PC-9 (cell line): ENCODE measurements at regions not wholly inside any gene's neighbourhood (a gene's known extent, or its start where the extent isn't known, plus 50 kb on each side); places are given as distances from the start of the nearest gene placed in this dataset.

Experiments
- BruUV-seq: library from RNA; stranded (reverse); fragments of 400-500 nt; replicated peaks from 2 replicates; lab custom pipeline; 2021; lab: Mats Ljungman, UMichigan
- CTCF ChIA-PET: fragments of 300-600 bp; sonication (Branson Sonifier 250); formaldehyde crosslinking; loops from one replicate; lab custom pipeline; 2022; ENCODE audit warnings: antibody characterized with exemption; lab: Charles Lee
- POLR2A ChIA-PET: fragments of 300-600 bp; sonication (Branson Sonifier 250); formaldehyde crosslinking; loops from one replicate; lab custom pipeline; 2022; ENCODE audit warnings: antibody characterized with exemption; ENCODE audit not compliant: unreplicated experiment; lab: Charles Lee
- DNase-seq, 2 experiments: peaks; one replicate each; pipeline versions ENCODE4 v3.0.0 to v3.0.0-alpha.2; 2015 to 2022; ENCODE audit warnings: mixed read lengths in 1 of 2
- H2AFZ ChIP-seq: fragments of 200-600 bp; sonication (generic); 2 replicates; pipeline ENCODE4 v1.8.1; 2017; ENCODE audit warnings: antibody characterized with exemption
- H3F3A ChIP-seq: fragments of 200-600 bp; sonication (generic); 2 replicates; pipeline ENCODE4 v1.8.1; 2017; ENCODE audit warnings: antibody characterized with exemption, mild to moderate bottlenecking, low read depth; ENCODE audit not compliant: insufficient read depth
- H3K27ac ChIP-seq: fragments of 200-600 bp; sonication (generic); 2 replicates; pipeline ENCODE4 v1.6.1; 2016; ENCODE audit warnings: mixed run types
- H3K27me3 ChIP-seq: fragments of 200-600 bp; sonication (generic); 2 replicates; pipeline ENCODE4 v1.6.1; 2016; ENCODE audit warnings: low read depth, mixed run types; ENCODE audit not compliant: insufficient read depth
- H3K36me3 ChIP-seq: fragments of 200-600 bp; sonication (generic); 2 replicates; pipeline ENCODE4 v1.6.1; 2016; ENCODE audit warnings: low read depth, mixed run types
- H3K4me1 ChIP-seq: fragments of 200-600 bp; sonication (generic); replicated peaks from 2 replicates; pipeline ENCODE4 v1.6.1; 2016; ENCODE audit warnings: mixed run types; ENCODE audit not compliant: insufficient read depth
- H3K4me2 ChIP-seq: fragments of 200-600 bp; sonication (generic); 2 replicates; pipeline ENCODE4 v1.6.1; 2017; ENCODE audit warnings: mixed run types
- H3K4me3 ChIP-seq: fragments of 200-600 bp; sonication (generic); 2 replicates; pipeline ENCODE4 v1.6.1; 2016; ENCODE audit warnings: mixed run types
- H3K79me2 ChIP-seq: fragments of 200-600 bp; sonication (generic); 2 replicates; pipeline ENCODE4 v1.6.1; 2017; ENCODE audit warnings: low read depth, mixed run types
- H3K9me2 ChIP-seq: fragments of 200-600 bp; sonication (generic); 2 replicates; pipeline ENCODE4 v1.8.1; 2017; ENCODE audit warnings: mild to moderate bottlenecking; ENCODE audit not compliant: insufficient read depth
- H3K9me3 ChIP-seq: fragments of 200-600 bp; sonication (generic); 2 replicates; pipeline ENCODE4 v1.8.1; 2016; ENCODE audit warnings: low read depth; ENCODE audit not compliant: insufficient read depth
- H4K20me1 ChIP-seq: fragments of 200-600 bp; sonication (generic); 2 replicates; pipeline ENCODE4 v1.8.1; 2017; ENCODE audit not compliant: insufficient read depth
- EZH2 ChIP-seq: fragments of 200-600 bp; sonication (generic); IDR thresholded peaks from 2 replicates; pipeline ENCODE4 v1.8.0; 2017; ENCODE audit warnings: antibody characterized with exemption, low read depth
- intact Hi-C: fragments of 100-400 bp; cut with micrococcal nuclease; formaldehyde crosslinking; loops from one replicate; pipeline ENCODE4 v1.10.0; 2022; ENCODE audit not compliant: unreplicated experiment
- TF ChIP-seq, protein P1 (sequence below): fragments of 200-600 bp; sonication (generic); conservative IDR thresholded peaks from 2 replicates; pipeline ENCODE4 v1.6.1; 2017; ENCODE audit warnings: mixed run types, antibody characterized with exemption, mild to moderate bottlenecking, moderate library complexity

DNA sequence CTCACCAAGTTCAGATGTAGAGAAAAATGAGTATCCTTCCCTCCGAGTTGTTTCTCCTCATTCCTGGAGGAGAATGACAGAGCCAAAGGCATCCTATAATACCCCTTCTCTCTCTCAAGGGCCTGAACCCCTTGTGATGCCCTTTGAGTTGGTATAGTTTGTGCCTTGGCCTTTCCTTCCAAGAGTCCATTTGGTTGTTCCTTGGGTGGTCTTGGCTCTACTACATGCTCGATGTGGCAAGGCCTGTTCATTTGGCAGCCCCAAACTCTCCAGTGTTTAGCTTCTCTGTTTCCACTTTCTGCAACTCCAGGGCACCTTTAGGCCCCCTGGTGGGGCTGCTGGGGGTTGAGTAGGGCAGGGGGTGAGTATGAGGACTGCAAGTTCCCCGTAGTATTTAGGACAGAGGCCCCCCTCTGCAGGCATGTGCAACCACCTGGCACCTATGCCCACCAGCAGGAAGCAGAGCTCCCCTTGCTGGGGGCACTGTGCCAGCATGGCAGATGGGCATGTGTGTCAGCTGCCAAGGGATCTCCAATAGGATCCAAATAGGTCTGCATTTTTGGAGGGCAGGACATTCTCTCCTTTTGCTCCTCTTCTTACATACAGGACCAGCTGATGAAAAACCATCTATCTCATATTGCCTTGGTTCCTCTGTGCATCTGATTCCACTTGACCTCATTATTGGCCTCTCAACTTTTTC is 217.2 kb upstream of the CADM1 start:
- H3K9me2 ChIP-seq = no peaks in the 10 kb centered on the region
- no peaks in the 10 kb centered on the region for H3K36me3 ChIP-seq
- TF ChIP-seq, protein P1, sequence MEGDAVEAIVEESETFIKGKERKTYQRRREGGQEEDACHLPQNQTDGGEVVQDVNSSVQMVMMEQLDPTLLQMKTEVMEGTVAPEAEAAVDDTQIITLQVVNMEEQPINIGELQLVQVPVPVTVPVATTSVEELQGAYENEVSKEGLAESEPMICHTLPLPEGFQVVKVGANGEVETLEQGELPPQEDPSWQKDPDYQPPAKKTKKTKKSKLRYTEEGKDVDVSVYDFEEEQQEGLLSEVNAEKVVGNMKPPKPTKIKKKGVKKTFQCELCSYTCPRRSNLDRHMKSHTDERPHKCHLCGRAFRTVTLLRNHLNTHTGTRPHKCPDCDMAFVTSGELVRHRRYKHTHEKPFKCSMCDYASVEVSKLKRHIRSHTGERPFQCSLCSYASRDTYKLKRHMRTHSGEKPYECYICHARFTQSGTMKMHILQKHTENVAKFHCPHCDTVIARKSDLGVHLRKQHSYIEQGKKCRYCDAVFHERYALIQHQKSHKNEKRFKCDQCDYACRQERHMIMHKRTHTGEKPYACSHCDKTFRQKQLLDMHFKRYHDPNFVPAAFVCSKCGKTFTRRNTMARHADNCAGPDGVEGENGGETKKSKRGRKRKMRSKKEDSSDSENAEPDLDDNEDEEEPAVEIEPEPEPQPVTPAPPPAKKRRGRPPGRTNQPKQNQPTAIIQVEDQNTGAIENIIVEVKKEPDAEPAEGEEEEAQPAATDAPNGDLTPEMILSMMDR = no peak
- no peak for TF ChIP-seq EZH2
- CTCF ChIA-PET = no interaction called here
- H2AFZ ChIP-seq = no peak overlapping the region
- H3K9me3 ChIP-seq = no peaks in the 10 kb centered on the region
- no TSS peak for BruUV-seq
- intact Hi-C loops = no loop called here
- POLR2A ChIA-PET = no interaction called here
- H3K79me2 ChIP-seq = no peaks in the 10 kb centered on the region
- H4K20me1 ChIP-seq = no peaks in the 10 kb centered on the region
- H3F3A ChIP-seq = no peaks in the 10 kb centered on the region
- H3K4me1 ChIP-seq = no peaks in the 10 kb centered on the region
- H3K27me3 ChIP-seq = peaks cover 39% of the 10 kb centered on the region
- H3K27ac ChIP-seq = no peak overlapping the region
- no peak for DNase-seq
- no peak overlapping the region for H3K4me2 ChIP-seq
- no peak overlapping the region for H3K4me3 ChIP-seq

DNA sequence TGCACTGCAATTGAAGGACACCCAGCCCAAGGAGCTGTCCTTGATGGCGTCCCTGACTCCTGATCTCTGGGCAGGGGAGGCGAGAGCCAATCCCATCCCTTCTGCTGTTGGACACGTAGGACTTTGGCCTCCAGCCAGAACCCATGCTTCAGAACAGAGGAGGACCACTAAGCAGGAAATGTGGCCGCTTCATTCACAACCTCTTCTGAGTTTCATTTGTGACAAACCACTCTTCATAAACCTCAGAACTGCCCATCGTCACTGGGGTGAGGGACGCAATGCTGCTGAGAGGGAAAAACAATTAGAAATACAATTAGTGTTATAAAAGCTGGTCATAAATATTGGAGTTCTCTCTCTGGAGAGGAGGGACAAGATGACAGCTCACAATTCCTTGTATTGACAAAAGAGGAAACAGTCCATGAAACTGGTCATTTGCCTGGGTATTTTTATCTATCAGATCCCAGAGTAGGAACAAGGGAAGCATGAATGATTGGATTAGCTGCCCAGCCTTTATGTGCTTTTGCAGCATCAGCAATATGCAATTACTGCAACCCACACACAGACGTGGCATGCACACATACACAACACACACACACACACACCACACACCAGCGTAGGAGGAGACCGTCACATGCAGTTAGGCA is 216.5 kb upstream of the CADM1 start:
- Histone ChIP-seq H3K27me3 (peaks cover 46% of the 10 kb centered on the region), H3K79me2 (no peaks in the 10 kb centered on the region), H4K20me1 (no peaks in the 10 kb centered on the region), H3K9me2 (no peaks in the 10 kb centered on the region), H2AFZ (no peak overlapping the region), H3K36me3 (no peaks in the 10 kb centered on the region), H3K9me3 (no peaks in the 10 kb centered on the region), H3K4me1 (no peaks in the 10 kb centered on the region), H3K4me2 (no peak overlapping the region), H3F3A (no peaks in the 10 kb centered on the region), H3K27ac (no peak overlapping the region), H3K4me3 (no peak overlapping the region)
- TF ChIP-seq EZH2 = no peak
- TF ChIP-seq, protein P1 = no peak
- no peak for DNase-seq
- no TSS peak for BruUV-seq
- CTCF ChIA-PET = no interaction called here
- intact Hi-C loops = no loop called here
- POLR2A ChIA-PET = no interaction called here

DNA sequence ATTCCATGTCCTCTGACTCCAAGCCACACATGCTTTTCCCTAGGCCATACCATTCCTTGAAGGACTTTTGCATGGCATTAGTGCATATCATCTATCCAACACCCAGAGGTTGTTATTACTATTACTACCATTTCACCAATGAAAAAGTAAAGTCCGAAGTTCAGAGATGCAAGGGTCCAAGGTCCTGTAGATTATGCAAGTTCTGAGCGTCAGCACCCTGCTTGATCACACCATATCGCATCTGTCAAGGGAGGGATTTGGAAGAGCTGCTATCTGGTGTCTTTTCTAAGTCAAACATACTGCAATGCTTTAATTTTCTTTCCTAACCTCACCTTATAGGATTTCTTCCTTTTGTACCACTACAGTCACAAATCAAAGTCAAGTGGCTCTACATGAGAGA is 214.7 kb upstream of the CADM1 start:
- DNase-seq = no peak
- Histone ChIP-seq H3K79me2 (no peaks in the 10 kb centered on the region), H4K20me1 (no peaks in the 10 kb centered on the region), H3K27ac (no peak overlapping the region), H3K36me3 (no peaks in the 10 kb centered on the region), H3K9me2 (no peaks in the 10 kb centered on the region; the same call in 1 of the 2 replicates), H3K4me1 (no peaks in the 10 kb centered on the region), H3K4me3 (no peak overlapping the region), H3K27me3 (peaks cover 62% of the 10 kb centered on the region), H3F3A (no peaks in the 10 kb centered on the region), H3K9me3 (no peaks in the 10 kb centered on the region), H2AFZ (no peak overlapping the region), H3K4me2 (no peak overlapping the region)
- intact Hi-C loops = no loop called here
- BruUV-seq = no TSS peak
- POLR2A ChIA-PET = no interaction called here
- CTCF ChIA-PET = no interaction called here
- TF ChIP-seq EZH2 = no peak
- TF ChIP-seq, protein P1 = no peak
